GM23248 (cell line): ENCODE measurements at regions not wholly inside any gene's neighbourhood (a gene's known extent, or its start where the extent isn't known, plus 50 kb on each side); places are given as distances from the start of the nearest gene placed in this dataset.

Experiments
- EZH2 ChIP-seq: fragments of 200-600 bp; sonication (generic); IDR thresholded peaks from 2 replicates; pipeline ENCODE4 v1.6.1; 2018; ENCODE audit warnings: antibody characterized with exemption, mild to moderate bottlenecking; ENCODE audit not compliant: insufficient read depth, poor library complexity, severe bottlenecking
- EZH2phosphoT487 ChIP-seq: fragments of 200-600 bp; sonication (generic); IDR thresholded peaks from 2 replicates; pipeline ENCODE4 v1.6.1; 2018; ENCODE audit warnings: antibody characterized with exemption, moderate library complexity, mild to moderate bottlenecking, low read depth; ENCODE audit not compliant: insufficient read depth

DNA sequence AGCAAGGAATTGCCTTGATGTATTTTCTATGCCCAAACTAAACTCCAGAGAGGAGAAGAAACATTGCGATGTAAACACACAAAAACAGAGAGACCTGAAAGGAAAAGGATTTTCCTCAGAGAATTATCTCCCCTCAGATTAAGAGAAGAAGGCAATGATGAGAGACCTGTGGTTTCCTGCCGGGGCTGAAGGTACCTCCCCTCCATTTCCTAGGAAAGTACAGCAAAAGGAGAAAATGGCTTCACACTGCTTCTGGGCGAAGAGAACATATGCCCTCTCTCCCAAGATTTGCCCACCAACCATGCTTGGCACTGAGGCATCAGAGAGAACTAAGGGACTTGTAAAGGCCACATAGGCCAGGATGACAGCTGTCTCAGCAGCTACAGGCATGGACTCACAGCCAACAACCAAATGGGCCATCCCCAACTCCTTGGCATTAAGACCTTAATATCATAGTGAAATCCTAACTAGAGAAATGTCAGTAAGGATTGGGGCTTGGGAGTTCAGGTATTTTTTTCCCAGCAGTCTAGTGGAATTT, 523.0 kb downstream of the PTPRC start:
- TF ChIP-seq EZH2phosphoT487, result no peak
- TF ChIP-seq EZH2, result no peak
